NCI-H2081 treated with DMSO at 0.1 percent for 48 hours (cell line): ENCODE measurements at regions not wholly inside any gene's neighbourhood (a gene's known extent, or its start where the extent isn't known, plus 50 kb on each side); places are given as distances from the start of the nearest gene placed in this dataset.
"Not testable (repeated sequence)": the region's sequence is repeated elsewhere in the genome, so short reads cannot be mapped to it uniquely, and the experiment has no call there.

Source experiments
- DNase-seq: peaks from one replicate; lab custom pipeline; 2025; lab: John Stamatoyannopoulos, UW

- no peak for DNase-seq
These were observed 263.9 kb downstream of the NXPE2 start for GRCh38 chr11:114942207-114942606.

- DNase-seq = no peak
These were observed 271.5 kb downstream of the NXPE2 start for GRCh38 chr11:114949614-114950351.

GRCh38 chr11:114953039-114953438 is 274.7 kb downstream of the NXPE2 start:
- DNase-seq = no peak

- no peak for DNase-seq
These were observed 277.6 kb downstream of the NXPE2 start for GRCh38 chr11:114955923-114956322.

GRCh38 chr11:114956566-114956965 is 278.2 kb downstream of the NXPE2 start:
- no peak for DNase-seq

GRCh38 chr11:114959953-114960505 is 281.7 kb downstream of the NXPE2 start:
- no peak for DNase-seq

GRCh38 chr11:114960819-114961218 is 282.5 kb downstream of the NXPE2 start:
- DNase-seq = not testable (repeated sequence)

GRCh38 chr11:114964676-114965214 is 286.4 kb downstream of the NXPE2 start:
- no peak for DNase-seq

- no peak for DNase-seq
These were observed 292.8 kb downstream of the NXPE2 start for GRCh38 chr11:114970927-114971645.

GRCh38 chr11:114972105-114972504 is 293.8 kb downstream of the NXPE2 start:
- DNase-seq = no peak

GRCh38 chr11:114977651-114978050 is 299.3 kb downstream of the NXPE2 start:
- no peak for DNase-seq

GRCh38 chr11:114982141-114982540 is 303.8 kb downstream of the NXPE2 start:
- DNase-seq = no peak

- DNase-seq = no peak
These were observed 306.4 kb downstream of the NXPE2 start for GRCh38 chr11:114984611-114985163.

- DNase-seq = no peak
These were observed 308.0 kb downstream of the NXPE2 start for GRCh38 chr11:114986365-114986764.

- DNase-seq = no peak
These were observed 308.9 kb downstream of the NXPE2 start for GRCh38 chr11:114987186-114987760.

- DNase-seq = no peak
These were observed 310.3 kb downstream of the NXPE2 start for GRCh38 chr11:114988644-114989043.

GRCh38 chr11:114989536-114989935 is 311.2 kb downstream of the NXPE2 start:
- DNase-seq = no peak

- no peak for DNase-seq
These were observed 327.3 kb downstream of the NXPE2 start for GRCh38 chr11:115005663-115006062.

GRCh38 chr11:115007851-115008250 is 329.5 kb downstream of the NXPE2 start:
- DNase-seq = no peak

GRCh38 chr11:115008799-115009198 is 330.5 kb downstream of the NXPE2 start:
- DNase-seq = no peak

- DNase-seq = no peak
These were observed 339.2 kb downstream of the NXPE2 start for GRCh38 chr11:115017529-115017928.

- DNase-seq = no peak
These were observed 351.8 kb downstream of the NXPE2 start for GRCh38 chr11:115030166-115030565.
